GM21528 (cell line): ENCODE measurements at regions not wholly inside any gene's neighbourhood (a gene's known extent, or its start where the extent isn't known, plus 50 kb on each side); places are given as distances from the start of the nearest gene placed in this dataset.

Source experiments
- ATAC-seq: cut with Tn5 transposase; IDR thresholded peaks from one replicate; pipeline ENCODE4 v1.9.1; 2021; ENCODE audit warnings: mild to moderate bottlenecking, moderate library complexity; ENCODE audit not compliant: unreplicated experiment, low FRiP score

DNA sequence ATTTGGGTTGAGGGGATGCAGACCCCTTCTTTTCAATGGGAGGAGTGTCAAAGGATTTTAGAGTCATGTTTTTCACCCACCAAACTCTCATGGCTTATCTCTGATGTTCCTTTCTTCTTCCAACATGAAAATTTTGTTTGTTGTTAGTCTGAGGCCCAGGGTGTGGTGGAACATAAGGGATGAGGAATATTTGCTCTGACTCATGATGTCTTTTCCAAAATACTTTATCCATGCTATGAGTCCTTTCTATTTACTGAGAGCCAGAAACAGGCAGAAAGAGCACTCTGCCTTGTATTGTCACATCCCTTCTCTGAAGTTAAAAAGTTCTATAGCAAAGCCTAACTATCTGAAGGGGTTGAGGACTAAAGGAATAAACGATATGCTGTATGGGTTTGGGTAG, 61.6 kb upstream of the GYPA start:
- ATAC-seq, result no peak

GRCh38 chr4:144203155-144203554, 62.6 kb upstream of the GYPA start:
- ATAC-seq, result no peak

DNA sequence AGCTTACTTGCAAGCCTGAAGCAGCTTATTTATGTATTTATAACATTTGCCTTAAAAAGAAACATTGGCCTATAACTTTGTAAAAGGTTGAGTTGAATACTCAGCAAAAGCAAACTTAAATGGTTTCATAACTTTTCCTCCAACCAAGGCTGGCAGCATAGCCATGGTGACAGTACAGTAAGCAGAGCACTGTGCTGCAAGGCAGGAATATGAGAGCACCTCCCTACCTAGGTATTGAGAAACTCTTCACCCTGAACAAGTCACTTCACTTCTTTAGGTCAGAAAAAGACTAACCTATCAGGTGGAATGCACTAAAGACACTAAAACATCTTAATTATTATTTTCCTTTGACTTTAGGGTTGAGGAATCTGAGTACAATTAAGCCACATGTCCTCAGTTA, 63.9 kb upstream of the GYPA start:
- no peak for ATAC-seq

DNA sequence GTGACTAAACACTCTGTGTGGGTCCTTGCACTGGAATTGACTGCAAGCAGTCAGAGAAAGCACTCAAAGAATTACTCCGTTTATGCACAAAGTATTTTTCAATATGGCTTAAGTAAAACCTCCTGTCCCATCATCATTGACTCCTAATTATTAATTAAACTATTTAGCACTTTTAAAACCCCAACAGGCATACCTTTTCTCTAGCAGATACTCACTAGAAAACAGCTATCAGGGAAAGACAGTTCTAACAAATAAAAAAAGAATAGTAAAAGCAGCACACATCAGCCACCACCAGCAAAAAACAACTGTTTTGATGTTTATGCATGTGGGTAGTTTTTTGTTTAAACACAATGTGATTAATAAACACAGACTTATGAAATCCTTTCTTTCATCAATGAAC, 66.2 kb upstream of the GYPA start:
- ATAC-seq, result no peak

DNA sequence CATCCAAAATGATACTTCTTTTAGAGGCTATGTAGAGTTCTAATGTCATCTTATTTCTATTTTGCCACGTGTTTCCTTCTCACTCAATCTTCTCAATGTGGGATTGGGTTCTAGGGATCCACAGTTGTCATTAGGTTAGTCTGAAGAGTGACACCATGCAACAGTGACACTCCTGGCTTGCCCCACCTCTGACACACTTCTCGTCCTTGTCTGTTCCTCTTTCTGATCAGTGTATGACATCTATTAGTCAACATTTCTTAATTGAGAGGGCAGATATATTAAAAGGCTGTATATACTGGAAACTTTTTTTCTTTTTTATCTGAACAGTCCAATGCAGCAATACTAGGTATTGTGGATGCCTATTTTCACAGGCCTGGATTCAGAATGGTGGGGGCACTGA, 67.6 kb upstream of the GYPA start:
- no peak for ATAC-seq

DNA sequence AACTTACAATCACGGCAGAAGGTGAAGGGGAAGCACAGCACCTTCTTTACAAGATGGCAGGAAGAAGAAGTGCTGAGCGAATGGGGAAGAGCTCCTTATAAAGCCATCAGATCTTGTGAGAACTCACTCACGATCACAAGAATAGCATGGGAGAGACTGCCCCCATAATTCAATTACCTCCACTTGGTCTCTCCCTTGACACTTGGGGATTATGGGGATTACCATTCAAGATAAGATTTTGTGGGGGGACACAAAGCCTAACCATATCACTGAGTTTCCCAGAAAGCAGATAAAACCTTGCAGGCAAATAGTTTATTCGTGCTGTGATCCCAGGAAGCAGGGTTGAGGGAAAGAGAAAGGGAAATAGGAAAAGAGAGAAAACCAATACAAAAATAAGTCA, 69.0 kb upstream of the GYPA start:
- ATAC-seq, result no peak

GRCh38 chr4:144213371-144213770, 72.9 kb upstream of the GYPA start:
- no peak for ATAC-seq

- ATAC-seq, result no peak
These were observed 82.6 kb upstream of the GYPA start for GRCh38 chr4:144223149-144223548.

DNA sequence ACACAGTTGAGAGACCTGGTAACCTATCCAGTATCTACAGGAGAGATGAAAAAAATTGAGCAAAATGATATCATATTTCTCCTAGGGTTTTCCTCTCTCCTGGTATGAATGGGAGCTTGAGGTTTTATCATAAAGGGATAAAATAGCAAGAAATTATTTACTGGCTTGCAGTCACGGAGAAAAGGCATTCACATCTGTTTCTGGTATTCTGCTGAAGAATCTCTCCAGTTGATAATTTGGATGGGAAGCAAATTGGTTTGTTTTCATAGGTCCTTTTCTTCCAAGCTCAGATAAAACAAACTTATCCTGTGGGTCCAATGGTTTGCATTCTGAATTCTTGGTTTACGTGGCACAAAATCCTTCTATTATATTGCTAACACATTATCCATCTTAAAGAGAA, 83.1 kb upstream of the GYPA start:
- no peak for ATAC-seq

- no peak for ATAC-seq
These were observed 118.8 kb upstream of the GYPA start for GRCh38 chr4:144259285-144259684.

- no peak for ATAC-seq
These were observed 126.6 kb upstream of the GYPA start for GRCh38 chr4:144267084-144267483.

GRCh38 chr4:144280688-144281087, 140.2 kb upstream of the GYPA start:
- ATAC-seq, result no peak

- no peak for ATAC-seq
These were observed 143.0 kb upstream of the GYPA start for GRCh38 chr4:144283526-144283925.

- ATAC-seq, result no peak
These were observed 143.5 kb upstream of the GYPA start for GRCh38 chr4:144284026-144284425.

GRCh38 chr4:144288011-144288903, 147.7 kb upstream of the GYPA start:
- peak; percentile 92 for ATAC-seq

DNA sequence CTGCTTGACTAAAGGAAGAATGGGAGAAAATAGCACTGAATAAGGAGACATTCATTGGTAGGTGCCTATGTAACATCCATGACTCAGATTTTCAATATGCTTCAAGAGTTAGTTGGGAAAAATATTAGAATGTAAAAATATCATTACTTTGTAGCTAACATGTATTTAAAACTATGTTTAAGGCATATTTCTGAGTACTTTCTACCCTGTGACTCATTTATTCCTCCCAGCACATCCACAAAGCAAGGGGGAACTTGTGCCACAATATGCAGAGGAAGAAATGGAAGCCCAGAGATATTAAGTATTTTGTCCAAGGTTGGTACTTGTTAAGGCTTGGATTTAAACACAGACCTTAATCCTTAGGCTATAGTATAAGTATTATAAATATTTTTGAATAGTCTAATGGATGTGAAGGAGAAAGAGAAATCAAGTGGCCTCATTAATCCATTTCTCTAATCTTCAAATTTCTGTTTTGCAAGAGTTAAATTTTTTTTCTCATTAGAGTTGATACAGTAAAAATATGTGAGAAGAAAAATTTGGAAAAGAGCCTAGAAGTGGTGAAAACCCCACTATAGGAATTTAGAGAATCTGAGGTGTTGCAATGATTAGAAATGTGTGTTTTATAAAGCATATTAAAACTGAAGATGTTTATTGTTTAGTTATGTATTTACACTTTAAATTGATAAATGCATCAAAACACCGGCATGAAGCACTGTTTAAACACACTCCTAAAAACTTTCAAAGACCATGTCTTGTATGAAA, 149.3 kb upstream of the GYPA start:
- ATAC-seq, result no peak

- ATAC-seq, result no peak
These were observed 150.6 kb upstream of the GYPA start for GRCh38 chr4:144291164-144291563.

DNA sequence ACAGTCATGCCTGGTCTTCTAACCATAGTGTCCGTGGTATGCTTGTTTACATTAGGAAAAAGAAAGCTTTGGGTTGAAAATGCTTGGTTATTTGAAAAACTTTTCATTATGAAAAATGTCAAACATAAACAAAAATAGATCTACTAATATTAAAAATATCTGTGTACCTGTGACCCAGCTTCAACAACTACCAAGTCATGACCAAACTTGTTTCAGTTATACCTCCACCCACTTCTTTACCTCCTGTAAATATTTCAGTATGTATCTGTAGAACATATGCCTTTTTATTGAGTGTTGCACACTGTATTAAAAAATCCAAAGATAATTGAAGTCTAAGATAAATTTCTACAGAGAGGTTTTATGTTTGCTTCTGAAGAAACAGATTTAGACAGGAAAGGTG, 153.7 kb upstream of the GYPA start:
- ATAC-seq, result no peak

- ATAC-seq, result no peak
These were observed 154.9 kb upstream of the GYPA start for GRCh38 chr4:144295286-144295995.

GRCh38 chr4:144296941-144297340, 156.4 kb upstream of the GYPA start:
- ATAC-seq, result no peak

DNA sequence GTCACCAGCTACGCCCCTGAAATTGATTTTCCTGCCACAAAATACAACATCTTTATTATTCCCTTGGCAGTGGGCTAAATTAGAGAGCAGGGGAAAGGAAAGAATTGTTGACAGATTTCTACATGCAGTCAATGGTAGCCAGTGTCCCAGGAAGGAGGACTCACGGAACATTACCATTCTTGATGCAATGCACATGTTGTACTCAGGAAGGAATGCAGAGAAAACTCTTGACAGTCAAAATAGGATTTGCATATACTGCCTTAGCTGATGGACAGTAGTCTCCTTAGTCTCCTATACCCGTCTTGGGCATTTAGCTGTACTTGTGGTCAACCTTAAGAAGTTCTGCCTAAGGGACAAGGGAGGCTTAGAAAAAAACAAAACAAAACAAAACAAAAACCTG, 158.0 kb upstream of the GYPA start:
- no peak for ATAC-seq
